Stimulated activated naive CD8-positive, alpha-beta T cell treated with anti-CD3 and anti-CD28 coated beads, Interleukin-15, Interleukin-2, amounts not matched to agents 100 U/mL and 50 U/mL, for 24 hours (primary cell): ENCODE measurements at regions not wholly inside any gene's neighbourhood (a gene's known extent, or its start where the extent isn't known, plus 50 kb on each side); places are given as distances from the start of the nearest gene placed in this dataset.
"Not testable (repeated sequence)": the region's sequence is repeated elsewhere in the genome, so short reads cannot be mapped to it uniquely, and the experiment has no call there.

ENCODE experiments used
- ATAC-seq: fragments of 150-1000 bp; cut with Tn5 transposase; one replicate; pipeline ENCODE4 v1.10.0; 2021
- DNase-seq: peaks from one replicate; pipeline ENCODE4 v3.0.0; 2021

DNA sequence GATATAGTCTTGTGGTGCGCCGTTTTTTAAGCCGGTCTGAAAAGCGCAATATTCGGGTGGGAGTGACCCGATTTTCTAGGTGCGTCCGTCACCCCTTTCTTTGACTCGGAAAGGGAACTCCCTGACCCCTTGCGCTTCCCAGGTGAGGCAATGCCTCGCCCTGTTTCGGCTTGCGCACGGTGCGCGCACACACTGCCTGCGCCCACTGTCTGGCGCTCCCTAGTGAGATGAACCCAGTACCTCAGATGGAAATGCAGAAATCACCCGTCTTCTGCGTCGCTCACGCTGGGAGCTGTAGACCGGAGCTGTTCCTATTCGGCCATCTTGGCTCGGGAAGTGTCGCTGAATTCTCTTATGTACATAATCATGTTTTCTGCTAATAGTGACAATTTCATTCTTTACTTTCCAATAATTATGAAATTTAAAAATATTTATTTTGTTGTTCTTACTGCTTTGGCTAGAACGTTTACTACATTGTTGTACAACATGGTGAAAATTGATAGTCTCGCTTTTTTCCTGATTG, 61.2 kb upstream of the MINDY3 start:
- not testable (repeated sequence) for DNase-seq

DNA sequence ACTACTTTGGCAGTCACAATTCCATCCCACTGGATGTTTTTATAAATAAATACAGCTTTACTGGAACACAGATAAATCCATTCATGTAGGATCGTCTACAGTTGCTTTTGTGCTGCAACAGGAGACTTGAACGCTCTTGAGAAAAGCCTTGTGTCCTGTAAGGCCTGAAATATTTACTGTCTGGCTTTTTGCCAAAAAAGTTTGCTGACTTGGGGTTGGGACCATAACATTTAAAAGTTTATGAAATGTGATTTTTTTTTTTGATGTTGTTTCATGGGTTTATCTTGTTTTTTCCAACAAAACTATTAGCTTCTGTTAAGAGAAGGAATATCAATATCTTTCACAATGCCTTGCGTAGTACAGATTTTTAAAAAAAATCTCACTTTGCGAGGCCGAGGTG, 71.1 kb upstream of the MINDY3 start:
- no peak for DNase-seq

More for the DNA sequence above, 61.2 kb upstream of the MINDY3 start:
- ATAC-seq, result not testable (repeated sequence)

GRCh38 chr10:15939543-15939942, 79.2 kb upstream of the MINDY3 start:
- not testable (repeated sequence) for DNase-seq, ATAC-seq

More for the DNA sequence above, 71.1 kb upstream of the MINDY3 start:
- no peak for ATAC-seq

GRCh38 chr10:15943426-15943825, 83.1 kb upstream of the MINDY3 start:
- ATAC-seq, result no peak
- DNase-seq, result no peak

- DNase-seq, result no peak
- ATAC-seq, result no peak
These were observed 93.9 kb upstream of the MINDY3 start for GRCh38 chr10:15954188-15954587.

- DNase-seq, result no peak
- no peak for ATAC-seq
These were observed 100.0 kb upstream of the MINDY3 start for GRCh38 chr10:15960277-15960676.

GRCh38 chr10:15972736-15973135, 112.4 kb upstream of the MINDY3 start:
- ATAC-seq, DNase-seq: not testable (repeated sequence)

- no peak for ATAC-seq
- DNase-seq, result no peak
These were observed 125.4 kb upstream of the MINDY3 start for GRCh38 chr10:15985690-15986089.

GRCh38 chr10:15990535-15991129, 130.3 kb upstream of the MINDY3 start:
- DNase-seq (no peak), ATAC-seq (no peak)

GRCh38 chr10:15997313-15997712, 137.0 kb upstream of the MINDY3 start:
- no peak for ATAC-seq

GRCh38 chr10:16001581-16001980, 141.3 kb upstream of the MINDY3 start:
- DNase-seq, result no peak

More at GRCh38 chr10:15997313-15997712, 137.0 kb upstream of the MINDY3 start:
- DNase-seq, result no peak

DNA sequence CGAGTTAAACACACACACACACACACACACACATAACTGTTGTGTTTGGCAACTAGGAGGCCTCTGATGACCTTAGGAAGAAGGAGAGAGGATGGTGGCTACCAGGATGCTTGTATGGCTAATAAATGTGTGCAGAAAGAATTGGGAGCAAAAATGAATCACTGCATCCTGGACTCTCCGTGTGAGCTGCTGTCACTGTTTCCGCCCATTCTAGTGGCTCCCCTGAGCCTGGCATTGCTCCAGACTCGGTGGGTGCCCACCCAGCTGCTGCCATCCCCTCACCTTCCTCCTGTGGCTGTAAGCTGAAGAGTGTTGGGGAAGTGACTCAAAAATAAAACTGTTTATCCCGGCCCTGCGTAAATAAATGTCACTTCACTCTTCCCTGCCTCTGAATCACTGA, 149.5 kb upstream of the MINDY3 start:
- no peak for ATAC-seq

More at GRCh38 chr10:16001581-16001980, 141.3 kb upstream of the MINDY3 start:
- ATAC-seq, result no peak

DNA sequence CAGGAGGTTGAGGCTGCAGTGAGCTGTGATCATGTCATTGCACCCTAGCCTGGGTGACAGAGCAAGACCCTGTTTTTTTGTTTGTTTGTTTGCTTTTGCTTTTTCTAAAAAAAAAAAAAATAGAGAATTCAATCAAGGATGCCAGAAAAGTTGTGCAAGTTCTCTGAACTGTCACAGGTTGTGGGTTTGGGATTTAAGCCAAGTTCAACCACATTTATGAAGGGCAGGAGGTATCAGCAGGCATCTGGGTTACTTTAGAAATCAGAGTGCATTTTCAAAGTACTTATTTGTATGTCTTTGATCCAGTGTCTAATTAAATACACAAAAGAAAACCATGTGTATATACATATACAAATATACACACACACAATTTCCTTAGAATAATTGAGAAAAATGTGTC, 151.2 kb upstream of the MINDY3 start:
- ATAC-seq (no peak), DNase-seq (no peak)

More for the DNA sequence above, 149.5 kb upstream of the MINDY3 start:
- no peak for DNase-seq

GRCh38 chr10:16014469-16014868, 154.2 kb upstream of the MINDY3 start:
- ATAC-seq (no peak), DNase-seq (no peak)

- ATAC-seq, result no peak
- DNase-seq, result no peak
These were observed 156.4 kb upstream of the MINDY3 start for GRCh38 chr10:16016688-16017087.

GRCh38 chr10:16020836-16021235, 160.5 kb upstream of the MINDY3 start:
- ATAC-seq (no peak), DNase-seq (no peak)

- not testable (repeated sequence) for ATAC-seq
These were observed 166.5 kb upstream of the MINDY3 start for GRCh38 chr10:16026832-16027231.

DNA sequence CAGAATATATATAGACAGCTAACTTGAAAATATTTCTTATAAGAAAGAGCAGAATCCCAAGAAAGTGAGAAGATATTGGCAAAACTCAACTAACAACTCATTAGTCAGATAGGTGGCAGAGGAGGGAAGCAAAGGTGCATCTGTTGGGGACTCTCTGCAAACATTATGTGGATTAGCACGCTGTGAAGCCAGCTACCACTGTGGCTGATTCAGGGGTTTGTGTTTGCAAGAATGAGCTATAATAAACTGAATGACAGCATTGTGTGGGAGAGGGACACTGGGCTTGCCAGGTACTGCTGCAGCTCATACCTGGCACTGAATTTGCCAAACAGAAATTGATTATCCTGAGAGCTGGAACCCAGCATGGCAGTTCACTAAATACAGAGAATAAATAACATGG, 170.3 kb upstream of the MINDY3 start:
- ATAC-seq (no peak), DNase-seq (no peak)

More at GRCh38 chr10:16026832-16027231, 166.5 kb upstream of the MINDY3 start:
- DNase-seq, result not testable (repeated sequence)

- DNase-seq (no peak), ATAC-seq (no peak)
These were observed 188.7 kb upstream of the MINDY3 start for GRCh38 chr10:16049050-16049449.

DNA sequence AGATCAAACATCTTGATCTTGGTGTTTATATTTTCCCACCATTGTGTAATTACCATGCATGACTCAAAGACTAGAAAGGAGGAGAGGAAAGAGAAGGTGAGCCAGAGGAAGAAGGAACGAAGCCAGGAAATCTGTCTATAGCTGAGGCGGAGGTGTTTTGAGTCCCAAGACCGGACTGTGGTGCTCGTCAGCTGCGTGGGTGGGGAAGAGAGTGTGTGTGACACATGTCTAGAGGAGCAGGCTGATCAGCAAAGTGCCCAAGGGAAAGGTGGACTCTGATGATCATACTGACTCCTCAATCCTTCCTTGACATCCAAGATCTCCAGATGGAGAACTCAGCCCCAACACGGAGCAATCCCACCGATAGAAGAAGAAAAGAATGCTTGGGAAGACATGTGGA, 189.5 kb upstream of the MINDY3 start:
- DNase-seq (no peak), ATAC-seq (no peak)

GRCh38 chr10:16063350-16063749, 203.0 kb upstream of the MINDY3 start:
- DNase-seq (no peak), ATAC-seq (no peak)

- not testable (repeated sequence) for ATAC-seq, DNase-seq
These were observed 223.2 kb upstream of the MINDY3 start for GRCh38 chr10:16083551-16083950.

GRCh38 chr10:16105082-16105481, 244.8 kb upstream of the MINDY3 start:
- ATAC-seq (no peak), DNase-seq (no peak)
